PFSK-1 (cell line): ENCODE measurements at regions not wholly inside any gene's neighbourhood (a gene's known extent, or its start where the extent isn't known, plus 50 kb on each side); places are given as distances from the start of the nearest gene placed in this dataset.

Experiments used
- POLR2AphosphoS5 ChIP-seq: IDR thresholded peaks from 2 replicates; pipeline ENCODE4 v1.6.1; 2012; ENCODE audit warnings: low read depth, mild to moderate bottlenecking, control low read depth, low read length, moderate library complexity
- SIN3A ChIP-seq: IDR thresholded peaks from 2 replicates; pipeline ENCODE4 v1.6.1; 2012; ENCODE audit warnings: mild to moderate bottlenecking, low read length, moderate library complexity, borderline replicate concordance; ENCODE audit not compliant: insufficient read depth
- TAF1 ChIP-seq: IDR thresholded peaks from 2 replicates; pipeline ENCODE4 v1.6.1; 2012; ENCODE audit warnings: low read length, control low read depth, borderline replicate concordance; ENCODE audit not compliant: insufficient read depth
- TF ChIP-seq, protein P1 (sequence below), 2 experiments: IDR thresholded peaks; 2 replicates each; pipeline versions ENCODE4 v1.6.1 to v1.8.0; 2011 to 2012; ENCODE audit warnings: low read depth in 2 of 2, low read length in 2 of 2, control low read depth in 1 of 2, inconsistent platforms in 1 of 2, mild to moderate bottlenecking in 1 of 2, moderate library complexity in 1 of 2; ENCODE audit not compliant: insufficient read depth in 1 of 2

DNA sequence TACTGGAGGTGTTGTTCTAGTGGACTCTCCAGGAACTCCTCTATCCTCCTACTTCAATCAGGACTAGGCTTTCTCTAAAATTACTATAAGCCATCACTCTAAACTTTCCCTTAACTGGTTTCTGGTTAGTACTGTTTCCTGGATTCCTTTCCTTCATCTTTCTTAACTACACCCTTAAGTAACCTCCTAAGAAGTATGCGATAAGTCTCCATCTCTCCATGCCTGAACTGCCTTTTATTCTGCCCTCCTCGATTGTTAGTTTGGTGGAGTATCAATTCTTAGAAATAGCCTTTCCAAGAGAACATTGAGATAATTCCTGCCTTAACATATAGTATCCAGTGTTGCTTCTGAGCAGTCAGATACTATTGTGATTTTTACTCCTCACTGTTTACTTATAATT is 162.9 kb upstream of the PDE4B start:
- TF ChIP-seq TAF1, result no peak
- TF ChIP-seq, protein P1, sequence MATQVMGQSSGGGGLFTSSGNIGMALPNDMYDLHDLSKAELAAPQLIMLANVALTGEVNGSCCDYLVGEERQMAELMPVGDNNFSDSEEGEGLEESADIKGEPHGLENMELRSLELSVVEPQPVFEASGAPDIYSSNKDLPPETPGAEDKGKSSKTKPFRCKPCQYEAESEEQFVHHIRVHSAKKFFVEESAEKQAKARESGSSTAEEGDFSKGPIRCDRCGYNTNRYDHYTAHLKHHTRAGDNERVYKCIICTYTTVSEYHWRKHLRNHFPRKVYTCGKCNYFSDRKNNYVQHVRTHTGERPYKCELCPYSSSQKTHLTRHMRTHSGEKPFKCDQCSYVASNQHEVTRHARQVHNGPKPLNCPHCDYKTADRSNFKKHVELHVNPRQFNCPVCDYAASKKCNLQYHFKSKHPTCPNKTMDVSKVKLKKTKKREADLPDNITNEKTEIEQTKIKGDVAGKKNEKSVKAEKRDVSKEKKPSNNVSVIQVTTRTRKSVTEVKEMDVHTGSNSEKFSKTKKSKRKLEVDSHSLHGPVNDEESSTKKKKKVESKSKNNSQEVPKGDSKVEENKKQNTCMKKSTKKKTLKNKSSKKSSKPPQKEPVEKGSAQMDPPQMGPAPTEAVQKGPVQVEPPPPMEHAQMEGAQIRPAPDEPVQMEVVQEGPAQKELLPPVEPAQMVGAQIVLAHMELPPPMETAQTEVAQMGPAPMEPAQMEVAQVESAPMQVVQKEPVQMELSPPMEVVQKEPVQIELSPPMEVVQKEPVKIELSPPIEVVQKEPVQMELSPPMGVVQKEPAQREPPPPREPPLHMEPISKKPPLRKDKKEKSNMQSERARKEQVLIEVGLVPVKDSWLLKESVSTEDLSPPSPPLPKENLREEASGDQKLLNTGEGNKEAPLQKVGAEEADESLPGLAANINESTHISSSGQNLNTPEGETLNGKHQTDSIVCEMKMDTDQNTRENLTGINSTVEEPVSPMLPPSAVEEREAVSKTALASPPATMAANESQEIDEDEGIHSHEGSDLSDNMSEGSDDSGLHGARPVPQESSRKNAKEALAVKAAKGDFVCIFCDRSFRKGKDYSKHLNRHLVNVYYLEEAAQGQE (IDR thresholded peaks at IDR 0.05; ENCODE audit: insufficient read depth in 1 of 2, low read depth in 2 of 2, low read length in 2 of 2), result no peak
- no peak for TF ChIP-seq POLR2AphosphoS5
- TF ChIP-seq SIN3A, result no peak
